Mesenchymal stem cell (in vitro differentiated cells and primary cell): ENCODE measurements at regions not wholly inside any gene's neighbourhood (a gene's known extent, or its start where the extent isn't known, plus 50 kb on each side); places are given as distances from the start of the nearest gene placed in this dataset.
"Not testable (repeated sequence)": the region's sequence is repeated elsewhere in the genome, so short reads cannot be mapped to it uniquely, and the experiment has no call there.

ENCODE experiments used
- DNase-seq: peaks from one replicate; pipeline ENCODE4 v3.0.0-alpha.2; 2013
- H2AFZ ChIP-seq: one replicate; pipeline ENCODE4 v1.6.1; 2013; ENCODE audit warnings: low read depth, mild to moderate bottlenecking, control low read depth, inconsistent platforms, low read length, moderate library complexity
- H2AK5ac ChIP-seq: 2 replicates; pipeline ENCODE4 v1.6.1; 2013; ENCODE audit warnings: low read length, moderate library complexity, mild to moderate bottlenecking, inconsistent platforms; ENCODE audit not compliant: severe bottlenecking
- H2BK120ac ChIP-seq: one replicate; pipeline ENCODE4 v1.6.1; 2013; ENCODE audit warnings: low read depth, mild to moderate bottlenecking, inconsistent platforms, low read length, moderate library complexity
- H2BK12ac ChIP-seq, 2 experiments: one replicate each; pipeline ENCODE4 v1.6.1; 2013; ENCODE audit warnings: inconsistent platforms in 2 of 2, low read length in 2 of 2, mild to moderate bottlenecking in 2 of 2, moderate library complexity in 2 of 2, control low read depth in 1 of 2
- H2BK15ac ChIP-seq: one replicate; pipeline ENCODE4 v1.6.1; 2013; ENCODE audit warnings: mild to moderate bottlenecking, low read depth, inconsistent platforms; ENCODE audit not compliant: poor library complexity, severe bottlenecking
- H2BK5ac ChIP-seq: 2 replicates; pipeline ENCODE4 v1.6.1; 2013; ENCODE audit warnings: low read depth, mild to moderate bottlenecking, low read length, control low read depth, inconsistent platforms; ENCODE audit not compliant: poor library complexity, severe bottlenecking
- H3K14ac ChIP-seq, 2 experiments: one replicate each; pipeline ENCODE4 v1.6.1; 2013; ENCODE audit warnings: inconsistent platforms in 2 of 2, low read length in 2 of 2, control low read depth in 1 of 2, mild to moderate bottlenecking in 1 of 2, moderate library complexity in 1 of 2
- H3K18ac ChIP-seq, 2 experiments: one replicate each; pipeline ENCODE4 v1.6.1; 2013; ENCODE audit warnings: inconsistent platforms in 2 of 2, low read length in 2 of 2, control low read depth in 1 of 2, low read depth in 1 of 2, mild to moderate bottlenecking in 1 of 2
- H3K23ac ChIP-seq, 2 experiments: one replicate each; pipeline ENCODE4 v1.6.1; 2013; ENCODE audit warnings: inconsistent platforms in 2 of 2, low read length in 2 of 2, mild to moderate bottlenecking in 2 of 2, moderate library complexity in 2 of 2, control low read depth in 1 of 2
- H3K27ac ChIP-seq: 2 replicates; pipeline ENCODE4 v1.5.1; 2013; ENCODE audit warnings: mild to moderate bottlenecking, moderate library complexity, low read length, control low read depth, inconsistent platforms; ENCODE audit not compliant: poor library complexity, severe bottlenecking
- H3K27me3 ChIP-seq, 2 experiments: 2 replicates each; pipeline versions ENCODE4 v1.6.1 to v1.7.0; 2013; ENCODE audit warnings: low read length in 2 of 2, mild to moderate bottlenecking in 2 of 2, moderate library complexity in 2 of 2, control low read depth in 1 of 2, inconsistent platforms in 1 of 2; ENCODE audit not compliant: control insufficient read depth in 1 of 2, insufficient read depth in 1 of 2
- H3K36me3 ChIP-seq, 2 experiments: 2 replicates each; pipeline versions ENCODE4 v1.6.1 to v1.7.0; 2013; ENCODE audit warnings: low read length in 2 of 2, control low read depth in 1 of 2, inconsistent platforms in 1 of 2, low read depth in 1 of 2, mild to moderate bottlenecking in 1 of 2; ENCODE audit not compliant: insufficient read depth in 2 of 2, control insufficient read depth in 1 of 2
- H3K4ac ChIP-seq, 2 experiments: one replicate each; pipeline ENCODE4 v1.6.1; 2013; ENCODE audit warnings: inconsistent platforms in 2 of 2, low read length in 2 of 2, mild to moderate bottlenecking in 2 of 2, moderate library complexity in 2 of 2, control low read depth in 1 of 2, low read depth in 1 of 2
- H3K4me1 ChIP-seq: 2 replicates; pipeline ENCODE4 v1.6.1; 2013; ENCODE audit warnings: low read depth, low read length, control low read depth; ENCODE audit not compliant: control insufficient read depth, insufficient read depth
- H3K4me2 ChIP-seq: 2 replicates; pipeline ENCODE4 v1.6.1; 2013; ENCODE audit warnings: low read length, mild to moderate bottlenecking, inconsistent platforms; ENCODE audit not compliant: poor library complexity, severe bottlenecking
- H3K4me3 ChIP-seq, 2 experiments: 2 replicates each; pipeline versions ENCODE4 v1.5.1 to v1.7.0; 2013; ENCODE audit warnings: low read length in 2 of 2, mild to moderate bottlenecking in 2 of 2, control low read depth in 1 of 2, low read depth in 1 of 2; ENCODE audit not compliant: insufficient read depth in 1 of 2
- H3K79me1 ChIP-seq: replicated peaks from 2 replicates; pipeline ENCODE4 v1.6.1; 2013; ENCODE audit warnings: mild to moderate bottlenecking, control low read depth, low read length, inconsistent platforms; ENCODE audit not compliant: poor library complexity, severe bottlenecking
- H3K9ac ChIP-seq: 2 replicates; pipeline ENCODE4 v1.7.0; 2013; ENCODE audit warnings: mild to moderate bottlenecking, low read length, moderate library complexity
- H3K9me3 ChIP-seq: 2 replicates; pipeline ENCODE4 v1.7.0; 2013; ENCODE audit warnings: mild to moderate bottlenecking, low read length; ENCODE audit not compliant: control insufficient read depth
- H4K8ac ChIP-seq: one replicate; pipeline ENCODE4 v1.6.1; 2013; ENCODE audit warnings: inconsistent platforms, mild to moderate bottlenecking, low read length, moderate library complexity
- H4K91ac ChIP-seq: one replicate; pipeline ENCODE4 v1.6.1; 2013; ENCODE audit warnings: mild to moderate bottlenecking, low read length, inconsistent platforms
- WGBS: methylation state at CpG from one replicate; pipeline ENCODE4 v1.1.7; 2013; ENCODE audit warnings: mixed read lengths; 5-methylcytosine and 5-hydroxymethylcytosine counted together

- no peak overlapping the region for H2BK120ac ChIP-seq
- no peak overlapping the region for H2AFZ ChIP-seq
- no peak for DNase-seq
- no CpG with 5 or more reads among the region's 2 CpGs for WGBS
- no peak overlapping the region for H3K4me2 ChIP-seq
- no peaks in the 10 kb centered on the region for H3K4me1 ChIP-seq
- no peak overlapping the region for H3K23ac ChIP-seq
- H3K36me3 ChIP-seq, result no peaks in the 10 kb centered on the region
- H3K4me3 ChIP-seq, result no peak overlapping the region
- H3K9ac ChIP-seq, result no peak overlapping the region
- H3K79me1 ChIP-seq, result no peaks in the 10 kb centered on the region
- H4K91ac ChIP-seq, result no peak overlapping the region
- no peak overlapping the region for H2BK5ac ChIP-seq
- H2BK12ac ChIP-seq, result no peak overlapping the region
- H3K27ac ChIP-seq, result no peak overlapping the region
- H3K4ac ChIP-seq, result no peak overlapping the region
- no peak overlapping the region for H3K14ac ChIP-seq
- H3K27me3 ChIP-seq, result no peaks in the 10 kb centered on the region
- H3K18ac ChIP-seq, result no peak overlapping the region
- H3K9me3 ChIP-seq, result no peaks in the 10 kb centered on the region
- H4K8ac ChIP-seq, result no peak overlapping the region
- H2AK5ac ChIP-seq, result no peak overlapping the region
- H2BK15ac ChIP-seq, result no peak overlapping the region
Measured at GRCh38 chr6:85712346-85712745, 69.7 kb upstream of the SYNCRIP start.

- not testable (repeated sequence) for H3K9me3 ChIP-seq, H3K4me1 ChIP-seq, H2AFZ ChIP-seq, H3K14ac ChIP-seq, H3K27me3 ChIP-seq, H4K91ac ChIP-seq, H3K27ac ChIP-seq, H3K18ac ChIP-seq, H3K9ac ChIP-seq, H3K4me3 ChIP-seq, H3K4me2 ChIP-seq, H2BK120ac ChIP-seq, H3K23ac ChIP-seq, H2BK15ac ChIP-seq, DNase-seq, H3K79me1 ChIP-seq, H2BK12ac ChIP-seq, H4K8ac ChIP-seq, H3K36me3 ChIP-seq, H3K4ac ChIP-seq, H2AK5ac ChIP-seq, H2BK5ac ChIP-seq
- WGBS, result no CpG with 5 or more reads among the region's 1 CpG
Measured at GRCh38 chr6:85707515-85708145, 64.9 kb upstream of the SYNCRIP start.

DNA sequence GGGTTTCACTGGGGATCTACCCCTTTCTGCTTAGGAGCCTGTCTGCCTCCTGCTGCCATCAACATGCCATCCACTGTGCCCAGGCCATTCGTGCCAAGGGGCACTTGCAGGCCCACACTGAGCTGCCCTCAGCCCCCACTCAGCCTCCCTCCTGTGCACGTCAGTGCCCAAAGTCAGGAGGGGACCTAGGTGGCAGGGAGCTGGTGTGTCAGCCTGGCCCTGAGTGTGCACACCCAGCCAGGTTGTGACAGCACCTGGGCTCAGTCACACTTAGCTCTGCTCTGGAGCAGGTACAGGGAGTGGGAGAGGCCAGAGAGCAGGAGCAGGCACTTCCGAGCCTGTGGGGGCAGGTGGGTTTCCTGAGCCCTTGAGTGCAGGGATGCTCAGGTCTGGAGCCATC, 63.6 kb upstream of the SYNCRIP start:
- Histone ChIP-seq H3K9me3 (no peaks in the 10 kb centered on the region), H2BK5ac (no peak overlapping the region), H2BK12ac (no peak overlapping the region), H2AFZ (no peak overlapping the region), H3K27ac (no peak overlapping the region), H3K4me2 (no peak overlapping the region), H4K91ac (no peak overlapping the region), H3K14ac (peak overlapping the region in 1 of 2 experiments; percentile 81), H3K4me1 (no peaks in the 10 kb centered on the region), H3K9ac (no peak overlapping the region), H3K18ac (no peak overlapping the region), H3K27me3 (no peaks in the 10 kb centered on the region), H3K36me3 (no peaks in the 10 kb centered on the region), H3K4ac (no peak overlapping the region), H3K23ac (no peak overlapping the region), H2BK15ac (no peak overlapping the region), H3K79me1 (no peaks in the 10 kb centered on the region), H3K4me3 (no peak overlapping the region), H4K8ac (no peak overlapping the region), H2BK120ac (no peak overlapping the region), H2AK5ac (no peak overlapping the region)
- no peak for DNase-seq
- 59% methylated on average over 3 of the region's 3 CpGs for WGBS

GRCh38 chr6:85705220-85705619, 62.5 kb upstream of the SYNCRIP start:
- Histone ChIP-seq H3K14ac (no peak overlapping the region), H2BK5ac (no peak overlapping the region), H3K36me3 (no peaks in the 10 kb centered on the region), H3K4ac (no peak overlapping the region), H2AK5ac (no peak overlapping the region), H2AFZ (no peak overlapping the region), H3K79me1 (no peaks in the 10 kb centered on the region), H3K23ac (no peak overlapping the region), H4K91ac (no peak overlapping the region), H3K27ac (no peak overlapping the region), H3K4me3 (no peak overlapping the region), H3K4me2 (no peak overlapping the region), H3K18ac (no peak overlapping the region), H2BK12ac (no peak overlapping the region), H4K8ac (no peak overlapping the region), H3K27me3 (no peaks in the 10 kb centered on the region), H3K9me3 (no peaks in the 10 kb centered on the region), H2BK15ac (no peak overlapping the region), H2BK120ac (no peak overlapping the region), H3K9ac (no peak overlapping the region), H3K4me1 (no peaks in the 10 kb centered on the region)
- DNase-seq, result no peak
- 91% methylated on average over 8 of the region's 8 CpGs for WGBS
